GM19025 (cell line): ENCODE measurements at regions not wholly inside any gene's neighbourhood (a gene's known extent, or its start where the extent isn't known, plus 50 kb on each side); places are given as distances from the start of the nearest gene placed in this dataset.

Source experiments
- ATAC-seq: cut with Tn5 transposase; IDR thresholded peaks from one replicate; pipeline ENCODE4 v1.9.1; 2021; ENCODE audit warnings: mild to moderate bottlenecking, low read depth, moderate library complexity; ENCODE audit not compliant: unreplicated experiment

DNA sequence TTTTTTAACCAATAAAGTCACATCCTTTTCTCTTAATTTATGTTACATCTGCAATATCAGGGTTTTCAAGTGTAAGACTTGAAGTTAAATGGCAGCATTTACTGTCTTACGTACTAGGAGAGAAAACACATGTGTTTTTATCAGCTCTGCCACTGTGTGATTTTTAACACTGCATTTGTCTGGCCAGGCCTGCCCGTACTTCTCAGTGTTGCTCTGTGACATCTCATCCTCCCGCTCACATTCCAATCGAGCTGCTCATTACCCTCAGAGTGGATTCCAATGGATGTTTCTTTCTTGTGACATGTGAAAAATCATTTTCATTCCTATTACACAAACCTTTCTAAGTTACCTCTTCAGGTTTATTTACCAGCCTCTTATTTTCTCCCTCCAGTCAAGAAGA lies 420.3 kb downstream of the FAT4 start:
- ATAC-seq, result no peak

DNA sequence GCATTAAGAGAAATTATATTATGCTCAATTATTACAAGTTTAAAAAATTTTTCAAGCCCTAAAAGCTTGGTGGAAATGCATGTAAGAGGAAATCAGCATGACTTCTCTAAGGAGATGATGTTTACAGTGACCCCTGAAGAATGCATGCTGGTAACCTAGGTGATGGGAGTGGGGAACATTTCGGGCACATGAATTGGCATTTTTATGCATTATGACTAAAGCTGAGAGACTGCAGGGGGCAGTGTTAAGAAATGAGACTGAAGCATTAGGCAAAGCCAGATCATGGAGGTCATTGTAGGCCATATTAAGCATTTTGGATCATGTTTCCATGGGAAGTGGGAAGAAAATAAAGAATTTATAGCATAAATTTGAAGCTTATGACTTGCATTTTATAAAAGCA lies 421.3 kb downstream of the FAT4 start:
- no peak for ATAC-seq

- ATAC-seq, result no peak
Observed at GRCh38 chr4:125739760-125740159, 425.0 kb downstream of the FAT4 start.

DNA sequence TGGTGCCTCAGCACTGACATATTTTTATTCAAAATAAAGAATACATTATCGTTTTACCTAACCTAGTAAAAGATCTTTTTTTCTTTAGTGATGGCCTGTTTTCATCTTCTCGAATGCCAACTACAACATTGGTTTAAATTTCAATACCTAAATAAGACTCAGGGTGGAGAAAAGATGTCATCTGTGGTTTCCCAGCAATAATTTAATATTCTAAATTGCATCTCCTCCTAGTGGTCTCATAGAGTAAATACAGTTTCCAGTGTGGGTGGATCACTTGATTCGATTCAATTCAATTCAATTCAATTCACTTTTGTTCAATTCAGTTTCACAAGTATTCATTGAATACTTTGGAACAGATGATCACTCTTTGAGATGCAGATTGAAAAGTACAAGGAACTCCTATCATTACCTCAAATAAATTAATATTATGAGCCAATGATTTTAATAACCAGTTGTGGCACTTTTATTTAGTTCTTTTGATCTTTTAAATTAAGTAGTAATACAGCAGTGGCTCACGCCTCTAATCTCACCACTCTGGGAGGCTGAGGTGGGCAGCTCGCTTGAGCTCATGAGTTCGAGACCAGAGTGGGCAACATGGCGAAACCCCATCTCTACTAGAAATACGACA lies 427.2 kb downstream of the FAT4 start:
- no peak for ATAC-seq

DNA sequence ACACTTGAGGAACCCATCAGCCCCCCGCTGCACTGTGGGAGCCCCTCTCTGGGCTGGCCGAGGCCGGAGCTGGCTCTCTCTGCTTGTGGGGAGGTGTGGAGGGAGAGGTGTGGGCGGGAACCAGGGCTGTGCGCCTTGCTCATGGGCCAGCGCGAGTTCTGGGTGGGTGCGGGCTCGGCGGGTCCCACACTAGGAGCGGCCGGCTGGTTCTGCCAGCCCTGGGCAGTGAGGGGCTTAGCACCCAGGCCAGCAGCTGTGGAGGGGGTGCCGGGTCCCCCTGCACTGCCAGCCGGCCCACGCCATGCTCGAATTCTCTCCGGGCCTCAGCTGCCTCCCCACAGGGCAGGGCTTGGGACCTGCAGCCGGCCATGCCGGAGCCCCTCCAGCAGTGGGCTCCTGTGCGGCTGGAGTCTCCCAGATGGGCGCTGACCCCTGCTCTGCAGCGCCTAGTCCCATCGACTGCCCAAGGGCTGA lies 430.2 kb downstream of the FAT4 start:
- ATAC-seq, result no peak

DNA sequence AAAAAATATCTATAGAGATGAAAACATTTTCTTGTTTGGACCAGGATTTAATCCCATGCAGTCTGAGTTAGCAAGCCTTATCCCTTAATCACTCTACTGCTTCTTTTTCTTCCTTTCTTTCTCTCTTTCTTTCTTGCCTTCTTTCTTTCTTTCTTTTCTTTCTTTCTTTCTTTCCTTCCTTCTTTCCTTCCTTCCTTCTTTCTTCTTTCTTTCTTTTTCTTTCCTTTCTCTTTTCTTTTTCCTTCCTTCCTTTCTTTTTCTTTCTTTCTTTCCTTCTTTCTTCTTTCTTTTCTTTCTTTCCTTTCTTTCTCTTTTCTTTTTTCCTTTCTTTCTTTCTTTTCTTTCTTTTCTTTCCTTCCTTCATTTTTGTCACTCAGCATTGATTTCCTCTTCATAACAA lies 434.6 kb downstream of the FAT4 start:
- no peak for ATAC-seq

DNA sequence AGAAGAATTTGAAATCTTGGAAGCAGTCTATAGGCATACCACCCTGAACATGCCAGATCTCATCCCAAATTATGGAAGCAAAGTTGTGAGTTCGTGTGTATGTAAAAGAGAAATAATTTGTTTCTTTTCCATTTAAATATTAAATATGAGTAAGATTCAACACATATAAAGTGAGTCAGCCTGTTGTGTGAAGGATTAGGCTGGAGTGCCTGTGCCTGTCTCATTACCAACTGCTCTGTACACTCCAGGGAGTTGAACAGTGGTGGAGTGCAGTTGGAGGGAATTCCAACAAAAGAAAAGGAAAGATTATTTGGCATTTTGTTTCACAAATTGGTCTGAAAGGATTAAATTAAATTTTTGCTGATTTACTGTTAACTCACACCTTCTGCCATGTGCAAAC lies 435.6 kb downstream of the FAT4 start:
- ATAC-seq, result no peak

GRCh38 chr4:125750828-125751466 lies 436.2 kb downstream of the FAT4 start:
- ATAC-seq, result no peak

DNA sequence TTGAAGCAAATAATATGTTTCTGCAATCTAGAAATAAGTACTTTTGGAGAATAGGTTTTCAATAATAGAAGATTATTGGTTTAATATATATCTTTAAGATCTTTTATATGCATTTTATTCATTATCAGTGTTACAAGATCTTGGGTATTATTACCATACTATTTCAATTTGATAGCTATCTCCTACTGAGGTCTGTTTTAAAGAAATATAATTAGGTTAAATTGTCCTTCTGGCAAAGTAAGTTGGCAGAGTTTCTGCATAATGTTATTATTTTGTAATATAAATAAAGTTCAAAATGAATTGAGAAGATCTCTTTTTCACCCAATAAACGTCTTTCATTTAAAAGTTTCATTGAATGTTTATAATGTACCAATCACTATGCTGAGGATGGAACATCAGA lies 443.7 kb downstream of the FAT4 start:
- no peak for ATAC-seq

- ATAC-seq, result no peak
Observed at GRCh38 chr4:125760201-125760819, 445.6 kb downstream of the FAT4 start.

DNA sequence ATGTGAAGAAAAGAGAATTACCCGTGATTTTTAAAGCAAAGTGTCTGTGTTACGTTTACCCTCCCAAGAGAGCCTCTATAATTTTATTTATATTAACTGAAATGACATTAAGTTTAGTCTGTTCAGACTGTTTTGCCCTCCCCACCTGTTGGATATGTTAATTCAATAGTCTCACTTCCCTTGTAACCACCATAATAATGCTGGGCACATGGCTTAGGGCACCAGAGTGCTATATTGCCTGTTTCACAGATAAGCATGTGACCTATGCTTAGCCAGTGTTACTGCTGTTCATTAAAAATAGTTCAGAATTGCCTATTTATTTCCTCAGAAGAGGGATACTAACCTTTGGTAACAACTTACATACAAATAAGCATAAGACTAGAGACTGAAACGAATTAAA lies 446.2 kb downstream of the FAT4 start:
- ATAC-seq, result no peak

GRCh38 chr4:125762537-125762936 lies 447.8 kb downstream of the FAT4 start:
- no peak for ATAC-seq

DNA sequence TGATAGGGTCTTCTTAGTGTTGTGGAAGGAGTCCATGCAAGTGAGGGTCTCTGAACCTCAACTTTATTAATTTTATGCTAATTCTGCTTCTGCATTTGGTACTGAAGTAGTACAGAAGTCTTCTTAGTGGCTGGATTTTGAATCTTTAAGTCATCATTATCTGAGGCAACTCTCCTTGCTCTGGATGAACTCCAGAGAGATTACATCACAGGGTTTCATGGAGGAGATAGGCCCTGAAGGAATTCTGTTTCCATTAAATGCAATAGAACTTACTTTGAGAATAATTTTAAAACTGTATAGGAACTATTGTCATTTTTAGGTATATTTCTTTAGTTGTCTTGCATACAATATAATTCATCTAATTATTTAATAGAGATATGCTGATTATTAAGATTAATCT lies 451.2 kb downstream of the FAT4 start:
- ATAC-seq, result no peak

DNA sequence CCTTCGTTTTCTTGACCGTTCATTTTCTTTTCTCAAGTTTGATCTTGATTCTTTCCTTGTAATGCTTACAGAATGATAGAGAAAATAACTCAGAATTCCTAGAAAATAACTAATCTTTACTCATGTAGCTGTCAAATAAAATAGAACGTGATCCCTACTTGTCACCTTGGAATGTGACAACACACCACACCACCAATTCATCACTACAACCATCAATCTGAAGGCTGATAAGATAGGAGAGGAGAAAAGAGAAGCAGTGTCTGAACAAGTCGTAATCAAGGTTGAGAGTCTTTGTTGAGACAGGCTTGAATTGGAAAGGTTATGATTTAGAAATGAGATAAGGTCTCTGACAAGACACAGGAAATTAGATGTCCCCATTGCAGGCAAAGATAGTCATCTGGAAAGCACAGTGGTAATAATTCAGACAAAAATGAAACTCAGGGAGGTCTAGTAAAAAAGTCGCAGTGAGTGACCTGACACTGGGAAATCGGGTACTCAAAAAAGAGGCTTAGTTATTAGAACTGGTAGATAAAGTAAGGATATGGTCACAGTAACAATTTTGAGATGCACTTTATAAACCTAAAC lies 456.2 kb downstream of the FAT4 start:
- ATAC-seq, result no peak

GRCh38 chr4:125772680-125773079 lies 457.9 kb downstream of the FAT4 start:
- peak; percentile 72 for ATAC-seq

DNA sequence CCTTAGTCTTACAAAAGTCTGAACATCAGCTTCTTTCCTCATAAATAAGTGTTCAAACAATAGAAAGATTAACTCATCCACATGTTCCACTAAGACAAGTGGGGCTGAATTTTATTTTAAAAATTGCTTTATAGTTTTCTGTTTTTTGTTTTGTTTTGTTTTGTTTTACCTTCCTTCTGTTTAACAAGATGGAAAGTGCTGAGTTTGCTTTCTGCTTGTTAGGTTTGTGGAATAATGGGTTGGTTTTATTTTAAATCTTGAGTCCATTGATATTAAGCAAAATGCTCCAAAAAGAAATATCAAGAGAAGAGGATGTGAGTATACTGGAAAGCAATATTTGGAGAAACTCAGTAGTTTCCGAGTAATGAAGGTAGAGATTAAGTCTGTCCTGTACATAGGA lies 458.7 kb downstream of the FAT4 start:
- ATAC-seq, result no peak

- ATAC-seq, result no peak
Observed at GRCh38 chr4:125773931-125774330, 459.2 kb downstream of the FAT4 start.

- no peak for ATAC-seq
Observed at GRCh38 chr4:125776146-125776545, 461.4 kb downstream of the FAT4 start.

- no peak for ATAC-seq
Observed at GRCh38 chr4:125780164-125780563, 465.4 kb downstream of the FAT4 start.

DNA sequence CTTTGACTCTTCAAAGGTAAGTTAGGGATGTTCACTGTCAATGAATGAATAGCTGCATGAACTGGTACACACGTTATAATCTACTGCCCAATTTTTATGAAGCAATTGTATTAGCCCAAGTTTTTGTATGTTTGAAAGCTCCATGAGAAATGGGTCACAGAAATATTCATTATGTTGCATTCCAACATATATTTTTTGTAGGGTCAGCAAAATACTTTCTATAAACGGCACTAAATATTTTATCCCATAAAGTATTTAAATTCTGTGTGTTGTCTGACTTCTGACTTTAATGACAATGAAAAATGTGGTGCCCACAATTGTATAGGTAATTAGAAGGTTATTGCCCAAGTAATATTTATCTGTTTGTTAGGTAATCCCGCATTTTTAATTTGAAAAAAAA lies 466.0 kb downstream of the FAT4 start:
- no peak for ATAC-seq

DNA sequence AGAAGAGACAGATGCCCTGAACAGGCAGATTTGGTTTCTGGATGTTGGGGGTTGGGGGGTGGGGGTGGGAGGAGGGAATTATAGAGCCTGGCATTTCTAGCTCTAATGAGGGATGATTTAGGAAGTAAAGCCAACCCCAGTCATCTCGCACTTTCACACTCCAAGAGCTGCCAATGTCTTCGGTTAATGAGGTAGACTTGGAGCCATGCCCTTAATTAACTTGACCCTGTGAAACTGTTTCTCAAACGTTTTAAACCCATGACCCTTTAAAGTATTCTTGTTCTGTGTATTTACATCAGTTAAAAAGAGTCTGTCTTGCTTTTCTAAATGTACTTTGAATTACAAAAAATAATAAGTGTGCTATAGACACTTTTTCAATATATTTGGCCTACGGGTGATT lies 466.9 kb downstream of the FAT4 start:
- ATAC-seq, result no peak

DNA sequence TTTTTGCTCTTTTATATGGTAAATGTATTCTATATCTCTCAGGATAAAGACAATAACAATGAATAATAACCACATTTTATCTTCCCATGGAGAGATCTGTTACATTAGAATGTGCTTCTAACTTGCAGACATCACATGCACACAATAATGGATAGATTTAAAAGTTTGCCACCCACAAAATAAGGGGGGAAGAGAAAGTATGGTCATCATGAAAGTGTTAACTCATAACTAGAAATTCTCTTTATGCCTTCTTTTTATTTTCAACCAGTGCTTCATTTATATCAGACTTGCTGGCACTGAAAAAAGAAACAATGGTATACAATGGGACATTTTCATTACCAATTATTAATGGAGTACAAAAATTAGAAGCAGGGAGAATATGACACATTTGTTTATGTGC lies 470.0 kb downstream of the FAT4 start:
- no peak for ATAC-seq
